ENCODE measurements at regions not wholly inside any gene's neighbourhood (a gene's known extent, or its start where the extent isn't known, plus 50 kb on each side); places are given as distances from the start of the nearest gene placed in this dataset.

DNA sequence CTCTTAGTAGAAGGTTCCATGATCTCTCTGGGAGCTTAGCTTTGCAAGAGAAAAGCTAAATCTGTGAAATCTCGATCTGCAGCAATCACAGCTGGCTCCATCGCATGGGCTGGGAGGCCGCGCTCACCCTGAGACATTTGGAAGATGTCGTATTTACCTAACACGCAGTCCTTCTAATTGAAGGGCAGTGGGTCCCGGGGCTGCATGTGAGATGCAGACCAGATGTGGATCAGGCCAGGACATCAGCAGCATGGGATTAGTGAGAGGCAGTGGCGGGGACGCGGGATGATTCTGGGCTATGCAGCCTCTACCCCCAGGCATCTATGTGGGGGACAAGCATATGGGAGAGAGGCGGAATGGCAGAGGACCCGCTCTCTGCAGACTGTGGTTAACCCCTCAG lies 312.4 kb upstream of the RTL1 start:
- no peak for TF ChIP-seq POLR2AphosphoS5 (IDR thresholded peaks at IDR 0.05; ENCODE audit: low read depth, low read length)
- TF ChIP-seq POLR2A (IDR thresholded peaks at IDR 0.05; ENCODE audit: low read depth, low read length) = no peak
- no peak for TF ChIP-seq POU2F2 (IDR thresholded peaks at IDR 0.05; ENCODE audit: low read depth, low read length)
- TF ChIP-seq TAF1 (IDR thresholded peaks at IDR 0.05; ENCODE audit: low read depth, low read length) = no peak
- no peak for TF ChIP-seq SPI1 (IDR thresholded peaks at IDR 0.05; ENCODE audit: low read depth, low read length)
- no peak for TF ChIP-seq PAX5 (IDR thresholded peaks at IDR 0.05; ENCODE audit: insufficient read depth, low read length, severe bottlenecking)
